ENCODE measurements at regions not wholly inside any gene's neighbourhood (a gene's known extent, or its start where the extent isn't known, plus 50 kb on each side); places are given as distances from the start of the nearest gene placed in this dataset.
"Not testable (repeated sequence)": the region's sequence is repeated elsewhere in the genome, so short reads cannot be mapped to it uniquely, and the experiment has no call there.

- H3K4me3 ChIP-seq (replicated peaks; ENCODE audit: insufficient read depth, low read length): no peak overlapping the region
- no peak for TF ChIP-seq SPI1 (IDR thresholded peaks at IDR 0.05; ENCODE audit: borderline replicate concordance, low read depth)
- no peak for TF ChIP-seq REST (IDR thresholded peaks at IDR 0.05; ENCODE audit: insufficient replicate concordance, low read depth)
- no peak for TF ChIP-seq CTCF (IDR thresholded peaks at IDR 0.05; ENCODE audit: insufficient read depth, low read length)
- no peak for TF ChIP-seq GABPA (IDR thresholded peaks at IDR 0.05; ENCODE audit: low read depth)
- TF ChIP-seq POLR2AphosphoS5 (IDR thresholded peaks at IDR 0.05; ENCODE audit: low read depth): no peak
- H3K27ac ChIP-seq (replicated peaks): no peak overlapping the region
- no peak for DNase-seq (ENCODE audit: low read depth in 1 of 2, low spot score in 1 of 2)
- no peaks in the 10 kb centered on the region for H3K27me3 ChIP-seq (ENCODE audit: insufficient read depth, poor library complexity, severe bottlenecking)
Measured at GRCh38 chr3:101913168-101913567, 63.9 kb downstream of the NFKBIZ start.

- H3K4me3 ChIP-seq (replicated peaks; ENCODE audit: insufficient read depth, low read length); DNase-seq (ENCODE audit: low read depth in 1 of 2, low spot score in 1 of 2); H3K27me3 ChIP-seq (ENCODE audit: insufficient read depth, poor library complexity, severe bottlenecking); H3K27ac ChIP-seq (replicated peaks): not testable (repeated sequence)
Measured at GRCh38 chr3:101917761-101918160, 68.4 kb downstream of the NFKBIZ start.

GRCh38 chr3:101922151-101922725 is 72.9 kb downstream of the NFKBIZ start:
- H3K4me3 ChIP-seq (replicated peaks; ENCODE audit: insufficient read depth, low read length); H3K27me3 ChIP-seq (ENCODE audit: insufficient read depth, poor library complexity, severe bottlenecking); DNase-seq (ENCODE audit: low read depth in 1 of 2, low spot score in 1 of 2); H3K27ac ChIP-seq (replicated peaks): not testable (repeated sequence)

- not testable (repeated sequence) for H3K4me3 ChIP-seq (replicated peaks; ENCODE audit: insufficient read depth, low read length); H3K27ac ChIP-seq (replicated peaks); DNase-seq (ENCODE audit: low read depth in 1 of 2, low spot score in 1 of 2); H3K27me3 ChIP-seq (ENCODE audit: insufficient read depth, poor library complexity, severe bottlenecking)
Measured at GRCh38 chr3:101924621-101925020, 75.3 kb downstream of the NFKBIZ start.

GRCh38 chr3:101925124-101925523 is 75.8 kb downstream of the NFKBIZ start:
- H3K27me3 ChIP-seq (ENCODE audit: insufficient read depth, poor library complexity, severe bottlenecking); DNase-seq (ENCODE audit: low read depth in 1 of 2, low spot score in 1 of 2); H3K27ac ChIP-seq (replicated peaks); H3K4me3 ChIP-seq (replicated peaks; ENCODE audit: insufficient read depth, low read length): not testable (repeated sequence)

- no peak overlapping the region for H3K4me3 ChIP-seq (replicated peaks; ENCODE audit: insufficient read depth, low read length)
- TF ChIP-seq POLR2AphosphoS5 (IDR thresholded peaks at IDR 0.05; ENCODE audit: low read depth) (no peak), REST (IDR thresholded peaks at IDR 0.05; ENCODE audit: insufficient replicate concordance, low read depth) (no peak), SPI1 (IDR thresholded peaks at IDR 0.05; ENCODE audit: borderline replicate concordance, low read depth) (no peak), GABPA (IDR thresholded peaks at IDR 0.05; ENCODE audit: low read depth) (no peak), CTCF (IDR thresholded peaks at IDR 0.05; ENCODE audit: insufficient read depth, low read length) (no peak)
Measured at GRCh38 chr3:101925564-101925963, 76.2 kb downstream of the NFKBIZ start.

More at GRCh38 chr3:101925564-101925963, 76.2 kb downstream of the NFKBIZ start:
- H3K27me3 ChIP-seq (ENCODE audit: insufficient read depth, poor library complexity, severe bottlenecking): peaks cover 2% of the 10 kb centered on the region
- no peak overlapping the region for H3K27ac ChIP-seq (replicated peaks)
- DNase-seq (ENCODE audit: low read depth in 1 of 2, low spot score in 1 of 2): no peak

Data from HL-60 (cell line).